ENCODE measurements at regions not wholly inside any gene's neighbourhood (a gene's known extent, or its start where the extent isn't known, plus 50 kb on each side); places are given as distances from the start of the nearest gene placed in this dataset.

DNA sequence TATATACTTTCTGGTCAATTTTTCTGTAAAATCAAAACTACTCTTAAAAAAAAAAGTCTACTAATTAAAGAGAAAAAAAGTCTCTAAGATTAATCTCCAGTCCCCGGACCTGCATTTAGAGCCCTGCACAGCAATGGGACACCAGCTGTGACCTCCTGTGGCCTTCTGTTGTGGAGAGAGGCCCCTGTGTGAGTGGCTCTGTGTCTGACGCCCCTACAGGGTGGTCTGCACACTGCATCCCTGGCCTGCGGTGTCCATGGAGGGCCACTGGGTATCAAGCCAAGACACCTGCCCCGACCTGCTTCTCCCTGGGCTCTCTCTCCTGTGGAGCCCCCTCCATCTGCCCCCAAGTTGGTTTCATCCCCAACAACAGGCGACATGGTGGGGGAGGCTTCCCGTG is 248.0 kb upstream of the DIO3 start:
- TF ChIP-seq, protein P1, sequence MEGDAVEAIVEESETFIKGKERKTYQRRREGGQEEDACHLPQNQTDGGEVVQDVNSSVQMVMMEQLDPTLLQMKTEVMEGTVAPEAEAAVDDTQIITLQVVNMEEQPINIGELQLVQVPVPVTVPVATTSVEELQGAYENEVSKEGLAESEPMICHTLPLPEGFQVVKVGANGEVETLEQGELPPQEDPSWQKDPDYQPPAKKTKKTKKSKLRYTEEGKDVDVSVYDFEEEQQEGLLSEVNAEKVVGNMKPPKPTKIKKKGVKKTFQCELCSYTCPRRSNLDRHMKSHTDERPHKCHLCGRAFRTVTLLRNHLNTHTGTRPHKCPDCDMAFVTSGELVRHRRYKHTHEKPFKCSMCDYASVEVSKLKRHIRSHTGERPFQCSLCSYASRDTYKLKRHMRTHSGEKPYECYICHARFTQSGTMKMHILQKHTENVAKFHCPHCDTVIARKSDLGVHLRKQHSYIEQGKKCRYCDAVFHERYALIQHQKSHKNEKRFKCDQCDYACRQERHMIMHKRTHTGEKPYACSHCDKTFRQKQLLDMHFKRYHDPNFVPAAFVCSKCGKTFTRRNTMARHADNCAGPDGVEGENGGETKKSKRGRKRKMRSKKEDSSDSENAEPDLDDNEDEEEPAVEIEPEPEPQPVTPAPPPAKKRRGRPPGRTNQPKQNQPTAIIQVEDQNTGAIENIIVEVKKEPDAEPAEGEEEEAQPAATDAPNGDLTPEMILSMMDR (IDR thresholded peaks at IDR 0.05), result no peak
- H3K27ac ChIP-seq, result no peak overlapping the region
- H3K4me3 ChIP-seq, result no peak overlapping the region
- WGBS, 2 donors, result 42 to 54% methylated on average over 6 of the region's 6 CpGs
- H3K9me3 ChIP-seq, result peaks cover 0 to 25% (median 9%) of the 10 kb centered on the region in 11 donors
- no peaks in the 10 kb centered on the region for H3K36me3 ChIP-seq
- H3K4me1 ChIP-seq, result no peaks in the 10 kb centered on the region
- peaks cover 0 to 4% (median 0%) of the 10 kb centered on the region in 7 donors for H3K27me3 ChIP-seq
- intact Hi-C loops (cut with DNase I), result no loop called here
- DNase-seq (no peak), ATAC-seq (no peak)

DNA sequence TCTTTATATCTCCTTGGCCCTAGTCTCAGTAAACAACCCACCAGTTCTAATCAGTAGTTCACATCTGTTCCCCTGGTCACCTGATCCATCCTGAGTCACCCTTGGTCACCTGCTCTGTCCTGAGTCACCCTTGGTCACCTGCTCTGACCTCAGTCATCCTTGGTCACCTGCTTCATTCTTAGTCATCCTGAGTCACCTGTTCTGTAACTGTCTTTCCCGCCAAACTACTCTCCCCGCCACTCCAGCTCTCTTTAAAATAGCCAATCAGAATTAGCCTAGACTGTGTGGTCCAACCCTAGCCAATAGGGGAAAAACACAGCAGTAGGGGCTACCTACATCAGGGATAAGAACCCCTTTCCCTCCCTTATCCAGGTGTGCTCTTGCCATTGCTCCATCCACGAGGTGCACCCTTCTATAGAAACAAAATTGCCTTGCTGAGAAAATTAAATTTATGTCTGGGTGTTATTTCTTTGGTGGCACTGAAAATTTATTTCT is 245.4 kb upstream of the DIO3 start:
- Histone ChIP-seq H3K4me3 (no peak overlapping the region), H3K27me3 (peaks cover 0 to 3% (median 0%) of the 10 kb centered on the region in 7 donors), H3K9me3 (peaks cover 0 to 25% (median 9%) of the 10 kb centered on the region in 11 donors), H3K4me1 (no peaks in the 10 kb centered on the region), H3K36me3 (no peaks in the 10 kb centered on the region), H3K27ac (no peak overlapping the region)
- DNase-seq (no peak), ATAC-seq (no peak)
- TF ChIP-seq, protein P1 (IDR thresholded peaks at IDR 0.05), result no peak
- intact Hi-C loops (cut with DNase I), result no loop called here
- 82 to 84% methylated on average over 3 of the region's 3 CpGs for WGBS, 2 donors

DNA sequence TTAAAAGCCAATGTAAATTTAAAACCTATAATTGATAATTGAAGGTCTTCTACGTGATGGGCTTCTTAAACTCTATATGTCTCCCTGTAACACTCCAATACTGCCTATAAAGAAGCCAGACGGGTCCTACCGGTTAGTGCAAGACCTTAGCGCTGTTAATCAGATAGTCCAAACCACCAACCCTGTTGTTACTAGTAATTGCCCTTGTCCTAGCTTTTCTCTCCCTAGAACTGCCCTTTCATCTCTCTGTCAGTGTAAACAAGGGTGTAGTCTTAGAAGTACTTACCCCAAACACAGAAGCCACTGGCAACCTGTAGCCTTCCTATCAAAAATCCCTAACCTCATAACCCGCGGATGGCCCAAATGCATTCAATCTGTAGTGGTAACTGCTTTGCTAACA is 243.0 kb upstream of the DIO3 start:
- Histone ChIP-seq H3K27ac (no peak overlapping the region), H3K27me3 (no peaks in the 10 kb centered on the region), H3K4me3 (no peak overlapping the region), H3K36me3 (no peaks in the 10 kb centered on the region), H3K9me3 (peaks cover 0 to 28% (median 8%) of the 10 kb centered on the region in 11 donors), H3K4me1 (no peaks in the 10 kb centered on the region)
- WGBS, 2 donors, result 76 to 77% methylated on average over 6 of the region's 6 CpGs
- intact Hi-C loops (cut with DNase I), result no loop called here
- TF ChIP-seq, protein P1 (IDR thresholded peaks at IDR 0.05), result no peak
- DNase-seq (no peak), ATAC-seq (no peak)

DNA sequence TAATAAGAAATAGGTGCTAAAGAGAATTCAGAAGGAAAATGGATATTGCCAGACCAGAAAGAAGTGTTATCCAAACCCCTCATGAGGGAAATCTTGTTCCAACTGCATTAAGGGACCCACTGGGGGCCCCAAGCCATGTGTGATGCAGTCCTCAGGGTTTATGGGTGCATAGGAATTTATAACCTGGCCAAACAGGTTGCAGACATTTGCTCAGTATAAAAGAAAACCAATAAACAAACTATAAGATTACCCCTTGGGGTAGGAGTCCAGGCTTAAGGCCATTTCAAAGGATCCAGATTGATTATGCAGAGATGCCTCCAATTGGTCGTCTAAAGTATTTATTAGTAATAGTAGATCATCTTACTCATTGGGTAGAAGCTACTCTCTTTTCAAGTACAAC is 240.9 kb upstream of the DIO3 start:
- TF ChIP-seq, protein P1 (IDR thresholded peaks at IDR 0.05), result no peak
- peaks cover 0 to 45% (median 14%) of the 10 kb centered on the region in 11 donors for H3K9me3 ChIP-seq
- ATAC-seq (no peak), DNase-seq (no peak)
- H3K27me3 ChIP-seq, result no peaks in the 10 kb centered on the region
- H3K4me3 ChIP-seq, result no peak overlapping the region
- H3K27ac ChIP-seq, result no peak overlapping the region
- H3K4me1 ChIP-seq, result no peaks in the 10 kb centered on the region
- intact Hi-C loops (cut with DNase I), result no loop called here
- no peaks in the 10 kb centered on the region for H3K36me3 ChIP-seq
- WGBS, 2 donors, result 71 to 83% methylated on average over 1 of the region's 1 CpG
